Neural progenitor cell (in vitro differentiated cells): ENCODE measurements at regions not wholly inside any gene's neighbourhood (a gene's known extent, or its start where the extent isn't known, plus 50 kb on each side); places are given as distances from the start of the nearest gene placed in this dataset.

Source experiments
- EZH2 ChIP-seq: fragments of 200-600 bp; sonication (generic); IDR thresholded peaks from 2 replicates; pipeline ENCODE4 v1.6.1; 2017; ENCODE audit warnings: antibody characterized with exemption, mild to moderate bottlenecking, moderate library complexity
- EZH2phosphoT487 ChIP-seq: fragments of 200-600 bp; sonication (generic); IDR thresholded peaks from 2 replicates; pipeline ENCODE4 v1.6.1; 2017; ENCODE audit warnings: antibody characterized with exemption
- TF ChIP-seq, protein P1 (sequence below): fragments of 200-600 bp; sonication (generic); IDR thresholded peaks from 2 replicates; pipeline ENCODE4 v1.5.1; 2017; ENCODE audit warnings: antibody characterized with exemption, mild to moderate bottlenecking

DNA sequence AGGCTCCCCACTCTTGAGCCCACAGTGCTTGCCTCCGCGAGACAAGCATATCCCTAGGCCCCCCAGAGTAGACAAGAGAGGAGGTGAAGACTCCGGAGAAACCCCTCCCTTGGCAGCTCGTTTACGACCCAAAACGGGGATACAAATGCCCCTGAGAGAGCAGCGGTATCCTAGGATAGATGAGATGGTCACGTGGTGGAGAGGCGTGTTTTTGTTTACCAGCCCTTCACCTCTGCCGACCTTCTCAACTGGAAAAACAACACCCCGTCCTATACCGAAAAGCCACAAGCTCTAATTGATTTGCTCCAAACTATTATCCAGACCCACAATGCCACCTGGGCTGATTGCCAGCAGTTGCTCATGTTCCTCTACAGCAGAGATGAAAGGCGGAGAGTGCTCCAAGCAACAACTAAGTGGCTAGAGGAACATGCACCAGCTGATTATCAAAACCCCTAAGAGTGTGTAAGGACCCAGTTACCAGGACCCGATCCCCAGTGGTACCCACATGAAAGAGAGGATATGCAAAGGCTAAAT lies 99.5 kb upstream of the OSBPL11 start:
- TF ChIP-seq, protein P1, sequence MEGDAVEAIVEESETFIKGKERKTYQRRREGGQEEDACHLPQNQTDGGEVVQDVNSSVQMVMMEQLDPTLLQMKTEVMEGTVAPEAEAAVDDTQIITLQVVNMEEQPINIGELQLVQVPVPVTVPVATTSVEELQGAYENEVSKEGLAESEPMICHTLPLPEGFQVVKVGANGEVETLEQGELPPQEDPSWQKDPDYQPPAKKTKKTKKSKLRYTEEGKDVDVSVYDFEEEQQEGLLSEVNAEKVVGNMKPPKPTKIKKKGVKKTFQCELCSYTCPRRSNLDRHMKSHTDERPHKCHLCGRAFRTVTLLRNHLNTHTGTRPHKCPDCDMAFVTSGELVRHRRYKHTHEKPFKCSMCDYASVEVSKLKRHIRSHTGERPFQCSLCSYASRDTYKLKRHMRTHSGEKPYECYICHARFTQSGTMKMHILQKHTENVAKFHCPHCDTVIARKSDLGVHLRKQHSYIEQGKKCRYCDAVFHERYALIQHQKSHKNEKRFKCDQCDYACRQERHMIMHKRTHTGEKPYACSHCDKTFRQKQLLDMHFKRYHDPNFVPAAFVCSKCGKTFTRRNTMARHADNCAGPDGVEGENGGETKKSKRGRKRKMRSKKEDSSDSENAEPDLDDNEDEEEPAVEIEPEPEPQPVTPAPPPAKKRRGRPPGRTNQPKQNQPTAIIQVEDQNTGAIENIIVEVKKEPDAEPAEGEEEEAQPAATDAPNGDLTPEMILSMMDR = no peak
- TF ChIP-seq EZH2 (no peak), EZH2phosphoT487 (no peak)
